Body of pancreas (tissue), 4 donors: ENCODE measurements at regions not wholly inside any gene's neighbourhood (a gene's known extent, or its start where the extent isn't known, plus 50 kb on each side); places are given as distances from the start of the nearest gene placed in this dataset.

Source experiments
- ATAC-seq: fragments of 150-250 bp; one replicate; pipeline ENCODE4 v1.9.1; 2016
- DNase-seq, 4 donors: peaks; one replicate each; pipeline ENCODE4 v3.0.0-alpha.2; 2019
- H3K27ac ChIP-seq, 4 donors: fragments of 200-600 bp; sonication (generic); 1 replicate in 3 of 4; 2 replicates in 1 of 4; pipeline versions ENCODE4 v1.5.1 to v1.6.1; 2016 to 2019; ENCODE audit warnings: mild to moderate bottlenecking in 1 of 4, mixed read lengths in 1 of 4, moderate library complexity in 1 of 4
- H3K27me3 ChIP-seq, 2 donors: fragments of 200-600 bp; sonication (generic); one replicate each; pipeline ENCODE4 v1.6.0; 2016; ENCODE audit warnings: mild to moderate bottlenecking in 1 of 2
- H3K36me3 ChIP-seq, 2 donors: fragments of 200-600 bp; sonication (generic); replicated peaks in 1 of 2; 2 replicates each; pipeline ENCODE4 v1.5.1; 2016; ENCODE audit warnings: low read depth in 2 of 2; ENCODE audit not compliant: insufficient read depth in 1 of 2
- H3K4me1 ChIP-seq: fragments of 200-600 bp; sonication (generic); one replicate; pipeline ENCODE4 v1.6.0; 2016
- H3K4me3 ChIP-seq, 2 donors: fragments of 200-600 bp; sonication (generic); 1 replicate in 1 of 2; 2 replicates in 1 of 2; pipeline ENCODE4 v1.5.1; 2016 to 2019
- H3K9me3 ChIP-seq, 3 donors: fragments of 200-600 bp; sonication (generic); 1 replicate in 2 of 3; 2 replicates in 1 of 3; pipeline ENCODE4 v1.5.1; 2016
- CTCF ChIP-seq, 7 experiments: fragments of 450-650 bp in 4 of 7; fragments of 200-600 bp in 3 of 7; sonication (generic) in 3 of 7; IDR thresholded peaks; one replicate each; pipeline ENCODE4 v1.5.1; 2016 to 2019; ENCODE audit warnings: antibody characterized with exemption in 7 of 7
- POLR2A ChIP-seq, 3 donors: fragments of 450-650 bp; IDR thresholded peaks; one replicate each; pipeline ENCODE4 v1.6.1; 2016; ENCODE audit warnings: antibody characterized with exemption in 3 of 3, mild to moderate bottlenecking in 2 of 3
- WGBS, 2 donors: methylation state at CpG; one replicate each; pipeline ENCODE4 v1.1.5; 2017; 5-methylcytosine and 5-hydroxymethylcytosine counted together
- intact Hi-C: fragments of 100-400 bp; cut with DNase I; formaldehyde crosslinking; loops from one replicate; pipeline ENCODE4 v1.15.1; 2023

- Histone ChIP-seq H3K36me3 (no peaks in the 10 kb centered on the region), H3K9me3 (no peaks in the 10 kb centered on the region), H3K27me3 (peaks cover 0 to 4% of the 10 kb centered on the region in 2 donors), H3K27ac (no peak overlapping the region), H3K4me1 (peaks cover 3% of the 10 kb centered on the region), H3K4me3 (no peak overlapping the region)
- TF ChIP-seq POLR2A (IDR thresholded peaks at IDR 0.05), result no peak
- no peak for TF ChIP-seq CTCF (IDR thresholded peaks at IDR 0.05)
- ATAC-seq (no peak), DNase-seq (no peak)
- WGBS, 2 donors, result 77 to 84% methylated on average over 5 of the region's 5 CpGs
- intact Hi-C loops, result no loop called here
These were observed 122.5 kb downstream of the FOXB1 start for GRCh38 chr15:60126661-60127060.

GRCh38 chr15:60128000-60128376 lies 123.9 kb downstream of the FOXB1 start:
- DNase-seq, result peak in 2 of 4 donors; percentile 8 to 16
- H3K9me3 ChIP-seq, result no peaks in the 10 kb centered on the region
- peak; percentile 16 for ATAC-seq
- H3K36me3 ChIP-seq, result no peaks in the 10 kb centered on the region
- TF ChIP-seq CTCF (IDR thresholded peaks at IDR 0.05), result no peak
- no peak for TF ChIP-seq POLR2A (IDR thresholded peaks at IDR 0.05)
- peaks cover 3% of the 10 kb centered on the region for H3K4me1 ChIP-seq
- H3K4me3 ChIP-seq, result peak overlapping the region; percentile 18 to 37
- H3K27me3 ChIP-seq, result peaks cover 0 to 4% of the 10 kb centered on the region in 2 donors
- 1 to 5% methylated on average over 5 of the region's 5 CpGs for WGBS, 2 donors
- intact Hi-C loops, result no loop called here
- H3K27ac ChIP-seq, result peak overlapping the region in 3 of 4 donors; percentile 6 to 68 (median 58)

GRCh38 chr15:60128710-60129109 lies 124.6 kb downstream of the FOXB1 start:
- Histone ChIP-seq H3K4me1 (peaks cover 3% of the 10 kb centered on the region), H3K27me3 (peaks cover 0 to 4% of the 10 kb centered on the region in 2 donors), H3K27ac (no peak overlapping the region), H3K4me3 (no peak overlapping the region), H3K9me3 (no peaks in the 10 kb centered on the region), H3K36me3 (no peaks in the 10 kb centered on the region)
- TF ChIP-seq POLR2A (IDR thresholded peaks at IDR 0.05) (no peak), CTCF (IDR thresholded peaks at IDR 0.05) (no peak)
- 17 to 38% methylated on average over 5 of the region's 5 CpGs for WGBS, 2 donors
- intact Hi-C loops, result no loop called here
- DNase-seq (no peak), ATAC-seq (no peak)

GRCh38 chr15:60130398-60130797 lies 126.3 kb downstream of the FOXB1 start:
- DNase-seq, result no peak
- Histone ChIP-seq H3K36me3 (no peaks in the 10 kb centered on the region), H3K4me1 (peaks cover 3% of the 10 kb centered on the region), H3K27ac (no peak overlapping the region), H3K9me3 (no peaks in the 10 kb centered on the region), H3K27me3 (peaks cover 0 to 3% of the 10 kb centered on the region in 2 donors), H3K4me3 (no peak overlapping the region)
- TF ChIP-seq POLR2A (IDR thresholded peaks at IDR 0.05), result no peak
- no peak for TF ChIP-seq CTCF (IDR thresholded peaks at IDR 0.05)
- WGBS, 2 donors, result 33 to 44% methylated on average over 1 of the region's 1 CpG
- intact Hi-C loops, result no loop called here
- no peak for ATAC-seq

GRCh38 chr15:60130821-60131220 lies 126.7 kb downstream of the FOXB1 start:
- ATAC-seq (no peak), DNase-seq (no peak)
- TF ChIP-seq CTCF (IDR thresholded peaks at IDR 0.05) (no peak), POLR2A (IDR thresholded peaks at IDR 0.05) (no peak)
- Histone ChIP-seq H3K4me1 (peaks cover 3% of the 10 kb centered on the region), H3K9me3 (no peaks in the 10 kb centered on the region), H3K27ac (no peak overlapping the region), H3K4me3 (no peak overlapping the region), H3K36me3 (no peaks in the 10 kb centered on the region), H3K27me3 (no peaks in the 10 kb centered on the region)
- intact Hi-C loops, result no loop called here
- WGBS, 2 donors, result 83 to 86% methylated on average over 7 of the region's 7 CpGs
